NCI-H460 (cell line): ENCODE measurements at regions not wholly inside any gene's neighbourhood (a gene's known extent, or its start where the extent isn't known, plus 50 kb on each side); places are given as distances from the start of the nearest gene placed in this dataset.

Experiments used
- DNase-seq: peaks from one replicate; pipeline ENCODE4 v3.0.0-alpha.2; 2016; ENCODE audit warnings: low read depth; ENCODE audit errors: extremely low read depth

DNA sequence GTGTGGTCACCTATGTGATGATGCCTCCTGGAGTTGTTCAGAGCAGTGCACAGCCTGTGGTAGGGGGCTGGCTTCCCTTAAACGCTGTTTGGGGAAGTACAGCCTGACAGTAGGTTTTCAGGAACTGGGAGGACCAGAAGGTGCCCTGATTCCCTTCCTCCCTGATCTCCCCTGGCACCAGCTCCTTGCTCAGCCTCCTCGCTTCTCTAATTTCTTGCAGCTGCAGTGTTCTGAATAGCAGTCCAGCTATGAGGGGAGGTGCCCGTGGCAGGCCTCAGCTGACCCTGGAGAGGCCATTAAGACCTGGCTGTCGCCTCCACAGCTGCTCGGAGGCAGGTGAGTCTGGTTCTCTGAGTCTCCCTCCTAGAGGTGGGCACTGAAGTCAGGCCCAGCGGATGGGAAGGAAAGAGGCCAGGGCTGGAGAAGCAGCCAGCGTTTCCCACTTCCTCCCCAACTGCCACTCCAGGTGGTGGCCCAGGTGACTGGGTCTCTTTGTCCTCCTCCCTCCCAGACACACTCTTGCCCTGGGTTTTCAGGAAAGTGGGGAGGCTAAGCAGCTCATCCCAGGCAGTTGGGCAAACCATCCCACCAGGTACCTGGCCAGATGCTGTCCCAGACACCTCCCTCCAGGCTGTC, 52.0 kb upstream of the RPL11 start:
- DNase-seq, result no peak

DNA sequence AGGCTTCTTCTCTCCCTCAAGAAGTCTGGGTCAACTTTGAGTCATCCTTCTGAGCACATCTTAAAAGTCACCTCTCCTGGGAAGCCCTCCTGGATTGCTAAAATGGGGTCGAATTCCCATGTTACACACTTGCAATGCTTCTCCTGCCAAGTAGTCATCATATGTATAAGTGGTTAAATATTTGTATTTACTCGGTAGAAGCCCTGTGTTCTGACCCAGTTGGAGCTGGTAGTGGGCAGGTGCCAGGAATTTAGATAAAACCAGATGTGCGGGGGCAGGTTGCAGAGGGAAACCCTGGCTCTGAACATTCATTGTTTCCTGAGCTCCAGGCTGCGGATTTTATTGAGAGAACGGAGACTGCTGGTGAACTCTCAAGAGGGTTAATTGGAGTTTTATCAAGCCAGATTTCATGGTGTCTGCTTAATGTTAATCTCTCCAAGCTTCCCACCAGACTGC, 52.8 kb upstream of the RPL11 start:
- DNase-seq, result no peak

DNA sequence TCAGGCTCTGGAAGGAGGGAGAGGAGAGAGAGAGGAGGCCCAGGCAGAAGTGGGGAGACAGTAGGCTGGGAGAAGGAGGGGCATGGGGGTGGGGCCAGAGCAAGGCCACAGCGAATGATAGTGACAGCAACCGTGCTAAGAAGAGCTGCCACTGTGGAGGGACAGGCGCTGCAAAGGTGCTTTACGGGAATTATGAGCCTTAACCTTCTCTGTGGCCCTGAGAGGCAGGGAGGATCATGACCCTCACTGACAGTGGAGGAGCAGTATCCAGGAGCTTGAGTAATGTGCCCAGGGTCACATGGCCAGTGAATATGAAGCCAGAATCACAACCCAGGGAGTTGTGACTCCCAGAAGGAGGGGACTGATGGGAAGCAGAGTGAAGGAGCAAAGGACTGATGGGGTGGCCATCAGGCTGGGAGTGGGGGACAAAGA, 53.4 kb upstream of the RPL11 start:
- no peak for DNase-seq

DNA sequence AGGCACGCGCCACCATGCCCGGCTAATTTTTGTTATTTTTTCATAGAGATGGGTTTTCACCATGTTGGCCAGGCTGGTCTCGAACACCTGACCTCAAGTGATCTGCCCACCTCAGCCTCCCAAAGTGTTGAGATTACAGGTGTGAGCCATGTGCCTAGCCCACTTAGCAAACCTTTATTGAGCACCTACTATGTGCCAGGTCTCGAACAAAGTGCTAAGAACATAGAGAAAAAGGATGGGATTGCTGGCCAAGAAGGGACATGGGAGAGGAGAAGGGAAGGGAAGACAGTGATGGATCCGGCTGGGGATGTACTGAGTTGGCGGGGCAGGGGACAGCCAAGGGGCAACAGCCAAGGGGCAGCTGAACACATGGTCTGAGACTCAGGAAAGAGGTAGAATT, 55.6 kb upstream of the RPL11 start:
- DNase-seq, result no peak

DNA sequence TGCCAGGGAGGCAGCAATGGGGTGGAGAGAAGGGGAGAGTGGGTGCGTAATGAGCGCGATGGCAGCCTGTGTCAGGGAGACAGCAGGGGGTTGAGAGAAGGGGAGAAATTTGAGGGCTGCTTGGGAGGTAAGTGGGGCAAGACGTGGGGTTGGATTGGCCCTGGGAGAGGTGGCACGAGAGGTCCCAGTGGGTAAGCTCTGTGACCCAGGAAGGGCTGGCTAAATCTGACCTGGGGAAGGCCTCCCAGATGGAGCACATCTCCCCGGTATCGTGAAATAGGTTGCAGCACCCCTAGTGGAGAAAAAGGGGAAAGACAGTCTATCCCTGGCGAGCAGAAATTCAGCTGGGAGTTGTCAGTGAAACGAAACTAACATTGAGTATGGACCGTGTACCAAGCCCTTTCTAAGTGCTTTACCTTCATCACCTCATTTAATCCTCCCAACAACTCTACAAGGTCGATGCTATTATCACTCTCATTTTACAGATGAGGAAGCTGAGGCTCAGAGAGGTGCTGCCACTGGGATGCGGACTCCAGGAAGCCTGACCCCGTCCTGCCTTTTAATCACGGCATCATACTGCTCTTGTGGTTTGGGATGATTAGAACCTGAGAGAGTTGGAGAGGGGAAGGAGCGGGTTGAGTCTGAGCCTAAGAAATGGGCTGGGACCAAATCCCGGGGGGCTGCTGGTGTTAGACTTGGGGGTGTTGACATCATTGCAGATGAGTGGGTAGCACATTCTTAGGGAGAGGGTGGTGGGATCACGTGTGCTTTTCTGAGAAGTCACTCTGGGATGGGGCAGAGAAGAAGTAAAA, 56.6 kb upstream of the RPL11 start:
- peak; percentile 65 for DNase-seq

DNA sequence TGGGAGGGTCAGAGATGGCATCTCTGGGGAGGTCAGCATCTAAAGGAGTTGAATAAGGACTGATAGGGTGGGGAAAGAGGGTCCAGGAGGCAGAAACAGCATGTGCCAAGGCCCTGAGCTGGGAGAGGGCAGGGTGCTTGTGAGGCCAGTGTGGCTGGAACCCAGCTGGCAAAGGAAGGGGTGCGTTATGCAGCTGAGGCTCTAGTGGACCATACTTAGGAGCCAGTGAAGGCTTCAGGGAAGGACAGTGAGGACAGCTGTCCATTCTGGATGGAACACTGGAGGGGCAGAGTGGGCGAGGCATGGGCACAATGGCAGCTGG, 57.1 kb upstream of the RPL11 start:
- DNase-seq, result no peak

DNA sequence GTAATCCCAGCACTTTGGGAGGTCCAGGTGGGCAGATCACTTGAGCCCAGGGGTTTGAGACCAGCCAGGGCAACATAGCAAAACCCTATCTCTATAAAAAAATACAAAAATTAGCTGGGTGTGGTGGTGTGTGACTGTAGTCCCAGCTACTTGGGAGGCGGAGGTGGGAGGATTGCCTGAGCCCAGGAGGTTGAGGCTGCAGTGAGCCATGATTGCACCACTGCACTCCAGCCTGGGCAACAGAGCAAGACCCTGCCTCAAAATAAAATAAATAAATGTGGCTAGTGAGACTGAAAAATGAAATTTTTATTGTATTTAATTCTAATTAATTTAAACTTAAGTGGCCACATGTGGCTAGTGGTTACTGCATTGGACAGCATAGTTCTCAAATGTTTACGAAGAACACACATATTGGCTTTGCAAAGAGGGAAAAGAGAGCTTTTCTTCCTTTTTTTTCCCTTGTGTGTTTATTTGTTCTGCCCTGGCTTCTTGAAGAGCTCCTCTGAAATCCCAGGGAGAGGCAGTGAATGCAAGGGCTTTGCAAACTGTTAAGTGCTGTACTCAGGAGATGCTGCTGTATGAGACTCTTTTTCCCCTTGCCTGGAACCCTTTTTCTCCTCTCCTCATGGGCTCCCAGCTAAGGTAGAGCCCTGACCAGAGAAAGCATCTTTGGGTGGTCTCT, 59.0 kb upstream of the RPL11 start:
- DNase-seq, result no peak

DNA sequence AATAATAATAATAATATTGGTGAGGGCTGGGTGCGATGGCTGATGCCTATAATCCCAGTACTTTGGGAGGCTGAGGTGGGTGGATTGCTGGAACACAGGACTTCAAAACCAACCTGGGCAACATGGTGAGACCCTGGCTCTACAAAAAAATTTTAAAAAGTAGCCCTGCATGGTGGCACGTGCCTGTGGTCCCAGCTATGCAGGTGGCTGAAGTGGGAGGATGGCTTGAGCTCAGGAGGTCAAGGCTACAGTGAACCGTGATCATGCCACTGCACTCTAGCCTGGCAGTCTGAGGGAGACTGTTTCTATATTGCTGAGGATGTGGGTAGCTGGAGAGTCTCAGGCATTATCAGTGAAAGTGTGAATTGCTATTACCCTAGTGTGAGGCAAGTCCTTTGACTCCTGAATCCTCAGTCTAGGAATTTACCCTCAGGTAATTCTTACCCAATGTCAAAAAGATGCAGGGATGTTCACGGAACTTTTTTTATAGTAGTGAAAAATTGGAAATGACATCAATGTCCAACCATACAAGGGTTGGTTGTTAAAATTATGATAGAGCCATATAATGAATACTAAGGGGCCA, 61.8 kb upstream of the RPL11 start:
- DNase-seq, result no peak

DNA sequence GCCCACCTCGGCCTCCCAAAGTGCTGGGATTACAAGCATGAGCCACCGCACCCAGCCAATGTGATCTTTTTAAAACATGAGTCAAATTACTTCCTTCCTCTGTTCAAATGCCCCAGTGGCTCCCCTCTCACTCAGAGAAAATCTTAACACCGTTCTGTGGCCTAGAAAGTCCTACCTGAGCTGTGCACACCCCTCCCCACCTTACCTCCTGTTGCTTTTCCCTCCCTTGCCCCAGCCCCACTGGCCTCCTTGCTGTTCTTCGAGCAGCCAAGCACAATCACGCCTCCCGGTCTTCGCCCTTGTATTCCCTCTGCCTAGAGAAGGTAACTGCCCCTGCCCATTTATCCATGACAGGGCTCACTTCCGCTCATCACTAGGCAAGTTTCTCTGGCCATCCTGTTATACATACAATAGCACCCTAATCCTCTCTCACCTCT, 62.6 kb upstream of the RPL11 start:
- DNase-seq, result no peak

DNA sequence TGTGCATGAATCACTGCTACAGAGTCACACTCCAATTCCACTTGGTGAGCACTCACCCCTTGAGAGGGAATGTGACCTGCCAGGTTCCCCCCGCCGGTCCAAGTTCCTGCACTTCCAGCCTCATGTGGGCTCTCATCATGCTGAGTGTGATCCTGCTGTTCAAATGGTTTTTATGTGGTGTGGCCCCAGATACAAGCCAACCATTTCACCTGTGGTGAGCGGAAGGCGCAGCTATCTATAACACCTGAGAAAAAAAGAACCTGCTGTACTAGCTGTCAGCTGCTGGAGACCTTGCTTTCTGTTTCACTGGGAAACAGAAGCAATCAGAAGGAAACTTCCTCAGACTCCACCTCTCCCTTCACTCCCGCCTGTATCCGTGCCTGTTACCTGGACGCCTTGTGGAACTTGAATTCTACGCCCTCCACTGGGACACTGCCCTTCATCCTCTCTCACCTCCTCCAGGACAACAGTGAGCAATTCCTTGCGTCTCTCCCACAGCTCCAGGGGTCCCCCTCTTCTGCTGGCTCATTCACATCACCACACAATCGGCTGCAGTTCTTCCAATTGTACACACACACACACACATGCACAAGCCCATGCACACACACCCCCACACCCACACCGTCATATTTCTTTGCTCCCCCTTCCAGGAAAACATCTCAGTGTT, 64.4 kb upstream of the RPL11 start:
- no peak for DNase-seq

DNA sequence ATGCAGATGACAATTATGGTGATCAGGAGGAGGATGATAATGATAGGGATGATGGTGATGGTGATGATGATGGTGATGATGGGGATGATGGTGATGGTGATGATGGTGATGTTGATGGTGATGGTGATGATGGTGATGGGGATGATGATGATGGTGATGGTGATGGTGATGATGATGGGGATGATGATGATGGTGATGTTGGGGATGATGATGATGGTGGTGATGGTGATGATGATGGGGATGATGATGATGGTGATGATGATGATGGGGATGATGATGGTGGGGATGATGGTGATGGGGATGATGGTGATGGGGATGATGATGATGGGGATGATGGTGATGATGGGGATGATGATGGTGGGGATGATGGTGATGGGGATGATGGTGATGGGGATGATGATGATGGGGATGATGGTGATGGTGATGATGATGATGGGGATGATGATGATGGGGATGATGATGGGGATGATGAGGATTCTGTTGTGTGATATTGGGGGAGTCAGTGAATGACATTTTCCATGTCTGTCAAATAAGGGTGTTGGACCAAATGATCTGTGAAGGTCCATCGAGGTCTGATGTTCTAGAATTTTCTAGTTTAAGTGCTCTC, 65.6 kb upstream of the RPL11 start:
- DNase-seq, result no peak

DNA sequence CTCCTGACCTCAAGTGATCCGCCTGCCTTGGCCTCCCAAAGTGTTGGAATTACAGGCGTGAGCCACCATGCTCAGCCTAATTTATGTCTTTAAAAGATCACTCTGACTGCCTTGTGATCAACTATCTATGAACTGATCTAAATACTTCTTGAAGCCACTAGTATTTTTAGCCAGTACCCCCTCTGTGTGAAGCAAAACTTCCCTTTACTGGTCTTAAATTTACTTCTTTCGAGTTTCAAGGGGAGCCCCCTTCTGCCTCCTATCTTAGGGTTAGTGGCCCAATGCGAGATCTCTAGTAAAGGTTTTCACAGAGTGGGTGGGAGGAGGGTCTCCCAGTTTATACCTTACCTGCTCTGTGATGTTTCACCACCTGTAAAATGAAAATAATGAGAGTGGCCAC, 66.1 kb upstream of the RPL11 start:
- DNase-seq, result no peak

DNA sequence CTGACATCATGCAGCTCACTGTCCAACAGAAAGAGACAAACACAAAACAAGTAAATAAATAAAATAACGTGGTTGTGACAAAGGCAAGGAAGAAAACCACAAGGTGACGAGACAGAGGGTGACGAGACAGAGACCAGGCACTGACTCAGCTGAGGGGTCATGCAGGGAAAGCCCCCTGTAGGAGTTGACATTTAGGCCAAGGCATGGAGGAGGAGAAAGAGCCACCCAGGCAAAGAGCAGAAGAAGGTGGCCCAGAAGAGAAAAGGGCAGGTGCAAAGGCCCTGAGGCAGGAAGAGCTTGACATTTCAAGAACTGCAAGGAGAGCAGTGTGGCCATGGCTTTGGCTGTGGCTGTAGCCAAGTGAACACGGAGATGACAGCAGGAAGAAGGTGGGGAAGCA, 65.1 kb upstream of the ID3 start:
- DNase-seq, result no peak

DNA sequence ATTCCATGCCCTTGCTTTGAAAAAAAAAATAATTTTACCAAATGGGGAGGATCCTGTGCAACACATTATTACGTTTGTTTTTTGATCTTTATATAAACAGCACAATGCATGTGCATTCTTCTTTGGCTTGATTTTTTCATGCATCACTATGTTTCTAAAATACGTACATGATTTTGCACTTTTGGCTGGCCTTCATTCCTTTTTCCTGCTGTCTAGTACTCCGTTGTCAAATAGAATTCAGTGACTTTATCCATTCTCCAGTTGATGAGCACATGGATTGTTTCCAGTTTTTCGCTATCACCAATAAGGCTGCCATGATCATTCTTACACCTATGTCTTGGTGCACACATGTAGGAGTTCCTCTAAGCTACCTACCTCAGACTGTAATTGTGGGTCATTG, 63.0 kb upstream of the ID3 start:
- no peak for DNase-seq

DNA sequence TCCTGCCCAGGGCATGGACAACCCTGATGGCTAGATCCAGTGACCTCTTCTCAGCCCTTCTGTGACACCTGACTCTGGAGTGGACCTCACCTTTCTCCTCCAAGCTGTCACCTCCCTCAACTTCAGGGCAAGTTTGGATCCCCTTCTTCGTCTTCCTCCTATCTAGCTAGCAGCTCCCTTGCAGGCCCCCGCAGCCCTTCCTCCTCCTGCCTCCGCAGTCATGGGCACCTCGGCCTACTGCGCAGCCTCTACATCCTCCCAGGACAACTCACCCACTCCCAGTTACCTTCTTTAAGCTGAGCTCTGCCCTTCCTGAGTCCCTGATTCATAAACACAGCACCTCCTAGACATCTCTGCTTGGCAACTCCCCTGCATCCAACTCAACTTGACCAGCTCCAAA, 61.3 kb upstream of the ID3 start:
- DNase-seq, result no peak

DNA sequence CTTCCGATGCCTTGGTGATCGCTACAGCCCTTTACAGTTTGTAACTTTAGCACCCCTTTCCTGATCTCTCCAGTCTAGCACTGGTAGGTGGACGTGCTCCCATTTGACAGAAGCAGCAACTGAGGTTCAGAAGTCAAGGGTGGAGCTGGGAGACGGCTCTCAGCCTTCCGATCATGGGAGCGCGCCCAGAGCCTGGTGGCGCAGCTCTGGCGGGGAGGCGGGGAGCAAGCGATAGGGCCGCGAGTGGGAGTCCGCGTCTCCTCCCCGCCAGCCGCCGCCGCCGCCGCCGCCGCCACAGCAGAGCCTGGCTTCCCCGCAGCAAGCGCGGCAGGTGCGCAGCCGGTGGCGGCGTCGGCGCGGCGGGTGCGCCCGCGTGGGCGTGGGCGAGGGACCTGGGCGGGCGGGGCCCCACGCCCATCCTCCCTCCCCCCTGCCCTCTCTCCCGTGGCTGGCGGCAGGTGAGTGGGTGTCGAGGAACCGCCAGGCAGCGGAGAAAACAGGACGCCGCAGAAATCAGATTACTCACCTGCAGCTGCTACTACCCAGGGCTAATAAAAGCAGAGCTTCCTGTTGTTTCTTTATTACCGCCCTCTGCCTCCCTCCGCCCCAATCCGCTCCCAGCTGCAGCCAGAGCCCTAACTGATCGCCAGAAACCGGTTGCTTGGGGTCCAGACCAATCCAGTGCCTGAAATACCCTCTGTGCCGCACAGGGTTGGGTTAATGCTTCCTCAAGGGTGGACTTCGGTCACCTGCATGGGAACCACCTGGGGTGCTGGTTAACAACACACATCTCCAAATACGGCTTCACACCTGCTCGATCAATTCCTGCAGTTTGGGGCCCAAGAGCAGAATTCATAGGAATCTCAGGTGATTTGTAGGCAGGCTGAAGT, 60.2 kb upstream of the ID3 start:
- DNase-seq, result no peak

DNA sequence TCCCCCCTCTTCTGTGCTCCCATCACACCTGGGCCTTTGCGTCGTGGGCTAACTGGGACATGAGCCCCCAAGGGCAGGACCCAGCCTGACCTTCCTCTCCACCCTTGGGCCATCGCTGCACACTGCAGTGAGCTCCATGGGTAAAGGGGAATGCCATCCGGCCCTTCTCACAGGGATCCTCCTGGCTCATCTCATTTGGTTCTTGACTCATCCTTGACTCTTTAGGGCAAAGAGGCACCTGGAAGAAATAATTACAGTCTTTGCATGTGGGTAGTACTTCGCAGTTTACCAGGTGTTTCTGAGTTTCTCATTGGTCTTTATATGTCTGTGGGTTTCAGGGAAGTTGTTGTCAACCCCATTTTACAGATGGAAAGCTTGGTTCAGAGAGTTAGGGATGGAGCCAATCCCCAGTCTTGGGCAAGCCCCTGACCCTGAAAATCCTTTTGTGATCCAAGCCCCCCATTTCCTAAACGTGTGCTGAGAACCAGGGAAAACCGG, 59.3 kb upstream of the ID3 start:
- no peak for DNase-seq

DNA sequence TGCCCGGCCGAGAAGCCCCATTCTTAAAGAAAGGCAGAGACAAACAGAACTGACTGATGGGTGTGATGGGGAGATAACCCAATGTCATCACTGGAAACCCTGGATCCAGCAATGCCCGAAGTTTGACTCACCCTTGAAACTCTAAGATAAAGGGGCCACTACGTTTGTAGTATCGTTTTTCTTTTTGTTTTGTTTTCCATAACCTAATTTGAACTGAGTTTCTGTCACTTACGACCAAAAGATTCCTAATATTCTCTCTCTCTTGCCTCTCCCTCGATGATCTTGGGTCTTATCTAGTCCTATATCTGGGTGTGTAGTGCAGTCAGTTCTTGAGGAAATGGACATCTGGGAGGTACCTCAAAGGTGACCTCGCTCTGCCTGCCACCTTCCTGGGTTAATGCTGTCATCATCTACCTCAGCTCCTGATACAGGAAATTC, 57.8 kb upstream of the ID3 start:
- no peak for DNase-seq

DNA sequence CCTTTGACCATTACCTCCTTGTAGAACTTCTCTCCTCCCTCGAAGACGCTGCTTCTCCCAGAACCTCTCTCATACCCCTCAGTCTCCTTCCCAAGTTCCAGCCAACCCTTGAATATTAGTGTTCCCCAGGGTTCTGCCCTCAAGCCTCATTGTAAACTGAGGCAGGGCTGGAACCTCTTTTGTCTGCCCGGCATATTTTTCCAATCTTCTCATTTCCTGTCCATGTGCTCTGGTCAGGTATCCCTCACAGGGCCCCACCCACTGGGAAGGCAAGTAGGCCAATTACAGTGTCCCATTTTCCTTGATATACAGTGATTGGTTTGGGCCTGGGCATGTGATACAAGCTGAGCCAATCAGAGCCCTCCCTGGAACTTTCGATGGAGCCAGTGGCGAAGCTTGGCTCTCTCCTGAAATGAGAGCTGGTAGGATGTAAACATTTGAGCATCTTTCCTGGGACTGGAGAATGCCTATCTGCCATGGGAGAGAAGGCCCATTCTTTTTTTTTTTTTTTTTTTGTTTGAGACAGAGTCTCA, 57.1 kb upstream of the ID3 start:
- no peak for DNase-seq
